Bronchial epithelial cell (primary cell): ENCODE measurements at regions not wholly inside any gene's neighbourhood (a gene's known extent, or its start where the extent isn't known, plus 50 kb on each side); places are given as distances from the start of the nearest gene placed in this dataset.

Source experiments
- DNase-seq: peaks from one replicate; pipeline ENCODE4 v3.0.0-alpha.2; 2010; ENCODE audit warnings: low read depth
- FAIRE-seq: peaks from 2 replicates; lab custom pipeline; 2011; peaks lifted over from hg19 to GRCh38; lab: Jason Lieb, UNC
- H3K27me3 ChIP-seq: 2 replicates; pipeline ENCODE4 v1.5.1; 2011; ENCODE audit warnings: low read length; ENCODE audit not compliant: control insufficient read depth, insufficient read depth
- H3K36me3 ChIP-seq: 2 replicates; pipeline ENCODE4 v1.5.1; 2011; ENCODE audit warnings: low read length; ENCODE audit not compliant: control insufficient read depth, insufficient read depth
- H3K4me3 ChIP-seq: 2 replicates; pipeline ENCODE4 v1.5.1; 2011; ENCODE audit warnings: mild to moderate bottlenecking, low read depth, low read length, control low read depth
- CTCF ChIP-seq: IDR thresholded peaks from 2 replicates; pipeline ENCODE4 v1.5.1; 2011; ENCODE audit warnings: mild to moderate bottlenecking, moderate library complexity, low read length, control low read depth, inconsistent platforms; ENCODE audit not compliant: insufficient read depth, severe bottlenecking

GRCh38 chr5:82684165-82684564 is 393.0 kb downstream of the TMEM167A start:
- FAIRE-seq (no peak), DNase-seq (no peak)
- H3K36me3 ChIP-seq: no peaks in the 10 kb centered on the region
- no peak for TF ChIP-seq CTCF
- no peak overlapping the region for H3K4me3 ChIP-seq
- no peaks in the 10 kb centered on the region for H3K27me3 ChIP-seq

GRCh38 chr5:82679660-82680059 is 397.5 kb downstream of the TMEM167A start:
- no peak for TF ChIP-seq CTCF
- no peak for DNase-seq
- Histone ChIP-seq H3K36me3 (no peaks in the 10 kb centered on the region), H3K4me3 (no peak overlapping the region), H3K27me3 (no peaks in the 10 kb centered on the region)
- no peak for FAIRE-seq

GRCh38 chr5:82676661-82677060 is 398.5 kb upstream of the RPS23 start:
- H3K27me3 ChIP-seq: no peaks in the 10 kb centered on the region
- no peak for FAIRE-seq
- no peak for DNase-seq
- no peak for TF ChIP-seq CTCF
- H3K4me3 ChIP-seq: no peak overlapping the region
- no peaks in the 10 kb centered on the region for H3K36me3 ChIP-seq

GRCh38 chr5:82674671-82675070 is 396.5 kb upstream of the RPS23 start:
- DNase-seq (no peak), FAIRE-seq (no peak)
- no peak for TF ChIP-seq CTCF
- no peaks in the 10 kb centered on the region for H3K27me3 ChIP-seq
- H3K36me3 ChIP-seq: no peaks in the 10 kb centered on the region
- no peak overlapping the region for H3K4me3 ChIP-seq

GRCh38 chr5:82673057-82673809 is 395.1 kb upstream of the RPS23 start:
- no peaks in the 10 kb centered on the region for H3K36me3 ChIP-seq
- H3K4me3 ChIP-seq: no peak overlapping the region
- no peak for TF ChIP-seq CTCF
- FAIRE-seq (no peak), DNase-seq (no peak)
- no peaks in the 10 kb centered on the region for H3K27me3 ChIP-seq

- no peak for FAIRE-seq
- no peaks in the 10 kb centered on the region for H3K36me3 ChIP-seq
- no peak for TF ChIP-seq CTCF
- DNase-seq: no peak
- H3K27me3 ChIP-seq: no peaks in the 10 kb centered on the region
- no peak overlapping the region for H3K4me3 ChIP-seq
Observed at GRCh38 chr5:82670692-82671091, 392.5 kb upstream of the RPS23 start.
